HEK293 (cell line): ENCODE measurements at regions not wholly inside any gene's neighbourhood (a gene's known extent, or its start where the extent isn't known, plus 50 kb on each side); places are given as distances from the start of the nearest gene placed in this dataset.

Experiments used
- CTCF ChIA-PET: fragments of 350-600 bp; formaldehyde crosslinking; extraction: SDS; loops from one replicate; lab custom pipeline; 2021; ENCODE audit warnings: antibody characterized with exemption; lab: Yijun Ruan, JAX
- POLR2A ChIA-PET: fragments of 300-600 bp; formaldehyde crosslinking; extraction: SDS; loops from one replicate; lab custom pipeline; 2020; ENCODE audit warnings: antibody characterized with exemption, inconsistent platforms; lab: Yijun Ruan, JAX
- H3K27ac ChIP-seq: fragments of 200-500 bp; sonication (Bioruptor generic); 2 replicates; pipeline ENCODE4 v1.5.1; 2014; ENCODE audit warnings: low read depth, low read length, control low read depth, inconsistent platforms; ENCODE audit errors: extremely low read depth
- H3K36me3 ChIP-seq, 2 experiments: fragments of 200-500 bp in 1 of 2; sonication (Bioruptor generic) in 1 of 2; 1 replicate in 1 of 2; 2 replicates in 1 of 2; pipeline ENCODE4 v1.5.1; 2014 to 2017; ENCODE audit warnings: inconsistent platforms in 2 of 2, low read length in 2 of 2; ENCODE audit not compliant: control insufficient read depth in 2 of 2, insufficient read depth in 1 of 2
- H3K4me1 ChIP-seq: fragments of 200-500 bp; sonication (Bioruptor generic); 2 replicates; pipeline ENCODE4 v1.5.1; 2014; ENCODE audit warnings: mild to moderate bottlenecking, low read length, inconsistent platforms; ENCODE audit not compliant: control insufficient read depth, insufficient read depth
- H3K4me3 ChIP-seq: 2 replicates; pipeline ENCODE4 v1.5.1; 2011; ENCODE audit warnings: low read depth, mild to moderate bottlenecking, control low read depth, low read length, moderate library complexity
- H3K9me3 ChIP-seq: fragments of 200-500 bp; sonication (Bioruptor generic); 2 replicates; pipeline ENCODE4 v1.5.1; 2014; ENCODE audit warnings: low read depth, low read length, inconsistent platforms; ENCODE audit not compliant: control insufficient read depth, insufficient read depth
- BCL11A ChIP-seq: fragments of 450-650 bp; formaldehyde crosslinking; IDR thresholded peaks from 2 replicates; pipeline ENCODE4 v1.5.1; 2016; ENCODE audit warnings: low read depth, missing biosample characterization, missing genetic modification characterization
- BCL11B ChIP-seq: fragments of 450-650 bp; formaldehyde crosslinking; IDR thresholded peaks from 2 replicates; pipeline ENCODE4 v1.5.1; 2016; ENCODE audit warnings: low read depth, missing biosample characterization, missing genetic modification characterization
- EGR2 ChIP-seq: fragments of 450-650 bp; formaldehyde crosslinking; IDR thresholded peaks from 2 replicates; pipeline ENCODE4 v1.5.1; 2016; ENCODE audit warnings: low read depth, missing biosample characterization, missing genetic modification characterization
- HOXA7 ChIP-seq: sonication (generic); formaldehyde crosslinking; IDR thresholded peaks from 2 replicates; pipeline ENCODE4 v1.8.1; 2022; ENCODE audit warnings: missing genetic modification reagents, borderline replicate concordance
- PRDM6 ChIP-seq: fragments of 450-650 bp; formaldehyde crosslinking; IDR thresholded peaks from 2 replicates; pipeline ENCODE4 v1.5.1; 2017; ENCODE audit warnings: missing biosample characterization, missing genetic modification characterization
- ZBTB8A ChIP-seq: fragments of 450-650 bp; formaldehyde crosslinking; IDR thresholded peaks from 2 replicates; pipeline ENCODE4 v1.5.1; 2016; ENCODE audit warnings: missing biosample characterization, missing genetic modification characterization
- ZNF2 ChIP-seq: fragments of 450-650 bp; formaldehyde crosslinking; IDR thresholded peaks from 2 replicates; pipeline ENCODE4 v1.5.1; 2016; ENCODE audit warnings: missing biosample characterization, missing genetic modification characterization
- ZNF26 ChIP-seq: fragments of 450-650 bp; formaldehyde crosslinking; IDR thresholded peaks from 2 replicates; pipeline ENCODE4 v1.5.1; 2016; ENCODE audit warnings: missing biosample characterization, missing genetic modification characterization
- ZNF266 ChIP-seq: fragments of 450-650 bp; formaldehyde crosslinking; IDR thresholded peaks from 2 replicates; pipeline ENCODE4 v1.5.1; 2016; ENCODE audit warnings: missing biosample characterization, missing genetic modification characterization, low read depth
- ZNF324 ChIP-seq: fragments of 450-650 bp; formaldehyde crosslinking; IDR thresholded peaks from 2 replicates; pipeline ENCODE4 v1.5.1; 2016; ENCODE audit warnings: missing biosample characterization, missing genetic modification characterization
- ZNF341 ChIP-seq: fragments of 450-650 bp; formaldehyde crosslinking; IDR thresholded peaks from 2 replicates; pipeline ENCODE4; 2016; ENCODE audit warnings: low read depth, missing biosample characterization, missing genetic modification characterization
- ZNF398 ChIP-seq: fragments of 450-650 bp; formaldehyde crosslinking; IDR thresholded peaks from 2 replicates; pipeline ENCODE4 v1.5.1; 2017; ENCODE audit warnings: missing biosample characterization, missing genetic modification characterization
- ZNF48 ChIP-seq: fragments of 450-650 bp; formaldehyde crosslinking; IDR thresholded peaks from 2 replicates; pipeline ENCODE4 v1.5.1; 2016; ENCODE audit warnings: missing biosample characterization, missing genetic modification characterization
- ZNF549 ChIP-seq: fragments of 450-650 bp; IDR thresholded peaks from 2 replicates; pipeline ENCODE4 v1.5.1; 2018; ENCODE audit warnings: missing biosample characterization, missing genetic modification characterization, mild to moderate bottlenecking, inconsistent platforms, moderate library complexity
- ZNF629 ChIP-seq: fragments of 450-650 bp; formaldehyde crosslinking; IDR thresholded peaks from 2 replicates; pipeline ENCODE4 v1.5.1; 2017; ENCODE audit warnings: missing biosample characterization, missing genetic modification characterization
- ZNF645 ChIP-seq: fragments of 450-650 bp; formaldehyde crosslinking; IDR thresholded peaks from 2 replicates; pipeline ENCODE4; 2016; ENCODE audit warnings: missing biosample characterization, missing genetic modification characterization
- ZNF670 ChIP-seq: fragments of 450-650 bp; formaldehyde crosslinking; IDR thresholded peaks from 2 replicates; pipeline ENCODE4 v1.5.1; 2016; ENCODE audit warnings: missing biosample characterization, missing genetic modification characterization, low read depth
- ZNF704 ChIP-seq: fragments of 450-650 bp; formaldehyde crosslinking; IDR thresholded peaks from 2 replicates; pipeline ENCODE4 v1.5.1; 2016; ENCODE audit warnings: missing biosample characterization, missing genetic modification characterization
- ZNF76 ChIP-seq: fragments of 450-650 bp; formaldehyde crosslinking; IDR thresholded peaks from 2 replicates; pipeline ENCODE4; 2016; ENCODE audit warnings: low read depth, missing biosample characterization, missing genetic modification characterization, borderline replicate concordance
- ZNF791 ChIP-seq: fragments of 450-650 bp; formaldehyde crosslinking; IDR thresholded peaks from 2 replicates; pipeline ENCODE4 v1.5.1; 2016; ENCODE audit warnings: missing biosample characterization, missing genetic modification characterization
- ZNF792 ChIP-seq: fragments of 450-650 bp; formaldehyde crosslinking; IDR thresholded peaks from 2 replicates; pipeline ENCODE4 v1.5.1; 2016; ENCODE audit warnings: missing biosample characterization, missing genetic modification characterization
- ZNF837 ChIP-seq: fragments of 450-650 bp; formaldehyde crosslinking; IDR thresholded peaks from 2 replicates; pipeline ENCODE4 v1.5.1; 2016; ENCODE audit warnings: missing biosample characterization, missing genetic modification characterization
- ZSCAN30 ChIP-seq: fragments of 450-650 bp; IDR thresholded peaks from 2 replicates; pipeline ENCODE4 v1.5.1; 2018; ENCODE audit warnings: missing biosample characterization, mild to moderate bottlenecking, missing genetic modification characterization, moderate library complexity
- ZSCAN4 ChIP-seq: fragments of 450-650 bp; formaldehyde crosslinking; IDR thresholded peaks from 2 replicates; pipeline ENCODE4 v1.5.1; 2017; ENCODE audit warnings: missing biosample characterization, missing genetic modification characterization

- ChIA-PET CTCF (no interaction called here), POLR2A (no interaction called here)
- Histone ChIP-seq H3K4me1 (no peaks in the 10 kb centered on the region), H3K36me3 (no peaks in the 10 kb centered on the region), H3K27ac (no peak overlapping the region), H3K9me3 (no peaks in the 10 kb centered on the region), H3K4me3 (no peak overlapping the region)
- TF ChIP-seq ZNF2 (tag by site-specific recombination) (no peak), ZNF792 (tag by site-specific recombination) (no peak), ZNF324 (tag by site-specific recombination) (no peak), ZNF266 (no peak), BCL11A (tag by site-specific recombination) (no peak), ZSCAN30 (tag by site-specific recombination) (no peak), ZNF398 (no peak), ZNF26 (tag by site-specific recombination) (no peak), ZNF837 (no peak), ZNF341 (tag by site-specific recombination) (no peak), ZNF48 (tag by site-specific recombination) (no peak)
These were observed 378.5 kb upstream of the IRX1 start for GRCh38 chr5:3217114-3217513.

GRCh38 chr5:3216386-3216785 is 379.2 kb upstream of the IRX1 start:
- no peak overlapping the region for H3K4me3 ChIP-seq
- H3K4me1 ChIP-seq: no peaks in the 10 kb centered on the region
- no peaks in the 10 kb centered on the region for H3K9me3 ChIP-seq
- no peaks in the 10 kb centered on the region for H3K36me3 ChIP-seq
- TF ChIP-seq ZNF791 (tag by site-specific recombination): no peak
- no peak for TF ChIP-seq ZSCAN4 (tag by site-specific recombination)
- TF ChIP-seq ZNF266: no peak
- no peak for TF ChIP-seq HOXA7 (CRISPR knock-in tag)
- TF ChIP-seq PRDM6 (tag by site-specific recombination): no peak
- no peak for TF ChIP-seq BCL11B (tag by site-specific recombination)
- TF ChIP-seq ZNF76 (tag by site-specific recombination): no peak
- TF ChIP-seq EGR2: no peak
- TF ChIP-seq ZNF645 (tag by site-specific recombination): no peak
- TF ChIP-seq ZNF704 (tag by site-specific recombination): no peak
- no peak for TF ChIP-seq ZNF670 (tag by site-specific recombination)
- TF ChIP-seq ZBTB8A (tag by site-specific recombination): no peak
- no peak for TF ChIP-seq ZNF549 (tag by site-specific recombination)
- TF ChIP-seq ZNF629 (tag by site-specific recombination): no peak
- no peak overlapping the region for H3K27ac ChIP-seq
- CTCF ChIA-PET: no interaction called here
- POLR2A ChIA-PET: no interaction called here
